H9 (cell line): ENCODE measurements at regions not wholly inside any gene's neighbourhood (a gene's known extent, or its start where the extent isn't known, plus 50 kb on each side); places are given as distances from the start of the nearest gene placed in this dataset.

Experiments
- DNase-seq: peaks from one replicate; pipeline ENCODE4 v3.0.0-alpha.2; 2017
- H2AFZ ChIP-seq: one replicate; pipeline ENCODE4 v1.6.1; 2013; ENCODE audit warnings: mild to moderate bottlenecking, low read length, control low read depth, moderate library complexity
- H2AK5ac ChIP-seq: 2 replicates; pipeline ENCODE4 v1.6.1; 2013; ENCODE audit warnings: low read length, control low read depth, mixed read lengths; ENCODE audit not compliant: insufficient read length
- H2BK120ac ChIP-seq: one replicate; pipeline ENCODE4 v1.6.1; 2013; ENCODE audit warnings: low read depth, mild to moderate bottlenecking, low read length, control low read depth, inconsistent platforms; ENCODE audit not compliant: poor library complexity, severe bottlenecking
- H2BK12ac ChIP-seq: 2 replicates; pipeline ENCODE4 v1.6.1; 2013; ENCODE audit warnings: low read length, control low read depth, mixed read lengths, low read depth; ENCODE audit not compliant: insufficient read length
- H2BK15ac ChIP-seq: 2 replicates; pipeline ENCODE4 v1.6.1; 2013; ENCODE audit warnings: low read depth, low read length, control low read depth
- H2BK20ac ChIP-seq: one replicate; pipeline ENCODE4 v1.6.1; 2013; ENCODE audit warnings: low read depth, mild to moderate bottlenecking, low read length, control low read depth, inconsistent platforms; ENCODE audit not compliant: poor library complexity, severe bottlenecking
- H2BK5ac ChIP-seq: 2 replicates; pipeline ENCODE4 v1.6.1; 2013; ENCODE audit warnings: low read length, control low read depth, mixed read lengths; ENCODE audit not compliant: insufficient read length
- H3K14ac ChIP-seq: 2 replicates; pipeline ENCODE4 v1.6.1; 2013; ENCODE audit warnings: low read length, control low read depth; ENCODE audit not compliant: insufficient read depth
- H3K18ac ChIP-seq: 2 replicates; pipeline ENCODE4 v1.6.1; 2013; ENCODE audit warnings: low read depth, mild to moderate bottlenecking, mixed read lengths, low read length, control low read depth; ENCODE audit not compliant: insufficient read length
- H3K23ac ChIP-seq: 2 replicates; pipeline ENCODE4 v1.6.1; 2013; ENCODE audit warnings: low read length, control low read depth, mixed read lengths, low read depth; ENCODE audit not compliant: insufficient read length
- H3K23me2 ChIP-seq: 2 replicates; pipeline ENCODE4 v1.6.1; 2013; ENCODE audit warnings: low read depth, mild to moderate bottlenecking, mixed read lengths, low read length, control low read depth; ENCODE audit not compliant: insufficient read length, poor library complexity, severe bottlenecking
- H3K27ac ChIP-seq: 2 replicates; pipeline ENCODE4 v1.5.1; 2013; ENCODE audit warnings: low read length, control low read depth, mixed read lengths, low read depth; ENCODE audit not compliant: insufficient read length
- H3K27me3 ChIP-seq: 2 replicates; pipeline ENCODE4 v1.6.1; 2013; ENCODE audit warnings: low read length, control low read depth, inconsistent platforms; ENCODE audit not compliant: insufficient read depth
- H3K4ac ChIP-seq: 2 replicates; pipeline ENCODE4 v1.6.1; 2013; ENCODE audit warnings: low read depth, mild to moderate bottlenecking, control low read depth, inconsistent platforms, low read length, moderate library complexity
- H3K4me1 ChIP-seq: 2 replicates; pipeline ENCODE4 v1.6.1; 2013; ENCODE audit warnings: low read length, control low read depth, inconsistent platforms; ENCODE audit not compliant: insufficient read depth
- H3K4me2 ChIP-seq: 2 replicates; pipeline ENCODE4 v1.6.1; 2013; ENCODE audit warnings: low read length, control low read depth, mixed read lengths; ENCODE audit not compliant: insufficient read length, insufficient read depth
- H3K56ac ChIP-seq: 2 replicates; pipeline ENCODE4 v1.6.1; 2013; ENCODE audit warnings: low read depth, mild to moderate bottlenecking, mixed read lengths, low read length, control low read depth; ENCODE audit not compliant: insufficient read length
- H3K79me1 ChIP-seq: 2 replicates; pipeline ENCODE4 v1.6.1; 2013; ENCODE audit warnings: low read depth, mild to moderate bottlenecking, moderate library complexity, low read length, control low read depth, inconsistent platforms; ENCODE audit not compliant: insufficient read depth, poor library complexity, severe bottlenecking
- H3K79me2 ChIP-seq: 2 replicates; pipeline ENCODE4 v1.6.1; 2013; ENCODE audit warnings: low read length, control low read depth, inconsistent platforms; ENCODE audit not compliant: insufficient read depth
- H3K9ac ChIP-seq: 2 replicates; pipeline ENCODE4 v1.6.1; 2013; ENCODE audit warnings: low read length, control low read depth, mixed read lengths; ENCODE audit not compliant: insufficient read length; ENCODE audit errors: extremely low read depth
- H3K9me3 ChIP-seq: one replicate; pipeline ENCODE4 v1.6.1; 2013; ENCODE audit warnings: low read depth, low read length, inconsistent platforms; ENCODE audit not compliant: control insufficient read depth
- H3T11ph ChIP-seq: one replicate; pipeline ENCODE4 v1.6.1; 2013; ENCODE audit warnings: mild to moderate bottlenecking, low read length, control low read depth, inconsistent platforms
- H4K20me1 ChIP-seq: one replicate; pipeline ENCODE4 v1.6.1; 2013; ENCODE audit not compliant: control insufficient read depth, insufficient read length, insufficient read depth
- H4K5ac ChIP-seq: 2 replicates; pipeline ENCODE4 v1.6.1; 2013; ENCODE audit warnings: low read depth, mild to moderate bottlenecking, mixed read lengths, low read length, control low read depth; ENCODE audit not compliant: insufficient read length
- H4K8ac ChIP-seq: replicated peaks from 2 replicates; pipeline ENCODE4 v1.6.1; 2013; ENCODE audit warnings: low read length, control low read depth, mixed read lengths, low read depth; ENCODE audit not compliant: insufficient read length
- H4K91ac ChIP-seq: 2 replicates; pipeline ENCODE4 v1.6.1; 2013; ENCODE audit warnings: low read depth, mild to moderate bottlenecking, moderate library complexity, mixed read lengths, low read length, control low read depth; ENCODE audit not compliant: insufficient read length
- H3K27ac Mint-ChIP-seq, 3 experiments: 2 replicates in 2 of 3; 3 replicates in 1 of 3; pipeline ENCODE4 v1.8.0; 2020 to 2021; ENCODE audit warnings: mixed read lengths in 3 of 3, mild to moderate bottlenecking in 1 of 3, moderate library complexity in 1 of 3
- H3K27me3 Mint-ChIP-seq: 2 replicates; pipeline ENCODE4 v1.8.0; 2021; ENCODE audit warnings: low read depth, mild to moderate bottlenecking, moderate library complexity, mixed read lengths
- H3K36me3 Mint-ChIP-seq, 3 experiments: 2 replicates in 2 of 3; 3 replicates in 1 of 3; pipeline ENCODE4 v1.8.0; 2020 to 2021; ENCODE audit warnings: low read depth in 3 of 3, mixed read lengths in 3 of 3; ENCODE audit not compliant: insufficient read depth in 1 of 3
- H3K4me1 Mint-ChIP-seq, 2 experiments: 2 replicates each; pipeline ENCODE4 v1.8.0; 2020; ENCODE audit warnings: mixed read lengths in 2 of 2
- H3K4me3 Mint-ChIP-seq, 2 experiments: 2 replicates in 1 of 2; 3 replicates in 1 of 2; pipeline ENCODE4 v1.8.0; 2020 to 2021; ENCODE audit warnings: mild to moderate bottlenecking in 2 of 2, mixed read lengths in 2 of 2, moderate library complexity in 1 of 2
- H3K9me3 Mint-ChIP-seq, 2 experiments: 2 replicates in 1 of 2; 3 replicates in 1 of 2; pipeline ENCODE4 v1.8.0; 2020; ENCODE audit warnings: mild to moderate bottlenecking in 2 of 2, mixed read lengths in 2 of 2, moderate library complexity in 1 of 2
- CTCF ChIP-seq: fragments of 200-600 bp; sonication (generic); conservative IDR thresholded peaks from 3 replicates; pipeline ENCODE4 v1.8.0; 2021; ENCODE audit warnings: antibody characterized with exemption, mild to moderate bottlenecking
- WGBS: extraction: QIAGEN DNeasy Blood & Tissue Kit; methylation state at CpG from one replicate; pipeline ENCODE4 v1.1.7; 2013; ENCODE audit warnings: missing lambda C conversion rate, low lambda C conversion rate, mixed read lengths; ENCODE audit not compliant: insufficient read length; ENCODE audit errors: extremely low coverage; 5-methylcytosine and 5-hydroxymethylcytosine counted together

- Histone ChIP-seq H4K20me1 (no peaks in the 10 kb centered on the region), H3K4ac (no peak overlapping the region), H4K91ac (no peak overlapping the region), H3T11ph (no peak overlapping the region), H2AK5ac (no peak overlapping the region), H3K18ac (no peak overlapping the region), H3K9me3 (no peaks in the 10 kb centered on the region), H4K5ac (no peak overlapping the region), H2BK15ac (no peak overlapping the region), H2BK12ac (no peak overlapping the region), H3K27ac (no peak overlapping the region), H2BK120ac (no peak overlapping the region), H3K27me3 (no peaks in the 10 kb centered on the region), H3K9ac (no peak overlapping the region), H2BK20ac (no peak overlapping the region), H3K79me2 (no peaks in the 10 kb centered on the region), H3K4me1 (no peaks in the 10 kb centered on the region), H3K79me1 (no peaks in the 10 kb centered on the region), H3K14ac (no peak overlapping the region; the same call in 1 of the 2 replicates), H4K8ac (no peak overlapping the region), H2AFZ (no peak overlapping the region), H2BK5ac (no peak overlapping the region), H3K23me2 (no peaks in the 10 kb centered on the region), H3K4me2 (no peak overlapping the region), H3K56ac (no peak overlapping the region), H3K23ac (no peak overlapping the region)
- DNase-seq: no peak
- no peaks in the 10 kb centered on the region for H3K36me3 Mint-ChIP-seq
- H3K27ac Mint-ChIP-seq: no peak overlapping the region
- H3K4me3 Mint-ChIP-seq: no peak overlapping the region
- no peak for TF ChIP-seq CTCF
- no CpG with 5 or more reads among the region's 8 CpGs for WGBS
- peaks cover 0 to 4% of the 10 kb centered on the region in 2 experiments; a peak in 1 of 5 replicates for H3K9me3 Mint-ChIP-seq
- peaks cover 0 to 3% of the 10 kb centered on the region in 2 experiments; a peak in 2 of 4 replicates for H3K4me1 Mint-ChIP-seq
- peaks cover 2% of the 10 kb centered on the region for H3K27me3 Mint-ChIP-seq
Observed at GRCh38 chr12:131372171-131372475, 338.8 kb upstream of the SFSWAP start.
